ENCODE measurements at regions not wholly inside any gene's neighbourhood (a gene's known extent, or its start where the extent isn't known, plus 50 kb on each side); places are given as distances from the start of the nearest gene placed in this dataset.

GRCh38 chr14:98888927-98889835 lies 382.8 kb downstream of the BCL11B start:
- DNase-seq: no peak

GRCh38 chr14:98889836-98890185 lies 382.2 kb downstream of the BCL11B start:
- DNase-seq: no peak

DNA sequence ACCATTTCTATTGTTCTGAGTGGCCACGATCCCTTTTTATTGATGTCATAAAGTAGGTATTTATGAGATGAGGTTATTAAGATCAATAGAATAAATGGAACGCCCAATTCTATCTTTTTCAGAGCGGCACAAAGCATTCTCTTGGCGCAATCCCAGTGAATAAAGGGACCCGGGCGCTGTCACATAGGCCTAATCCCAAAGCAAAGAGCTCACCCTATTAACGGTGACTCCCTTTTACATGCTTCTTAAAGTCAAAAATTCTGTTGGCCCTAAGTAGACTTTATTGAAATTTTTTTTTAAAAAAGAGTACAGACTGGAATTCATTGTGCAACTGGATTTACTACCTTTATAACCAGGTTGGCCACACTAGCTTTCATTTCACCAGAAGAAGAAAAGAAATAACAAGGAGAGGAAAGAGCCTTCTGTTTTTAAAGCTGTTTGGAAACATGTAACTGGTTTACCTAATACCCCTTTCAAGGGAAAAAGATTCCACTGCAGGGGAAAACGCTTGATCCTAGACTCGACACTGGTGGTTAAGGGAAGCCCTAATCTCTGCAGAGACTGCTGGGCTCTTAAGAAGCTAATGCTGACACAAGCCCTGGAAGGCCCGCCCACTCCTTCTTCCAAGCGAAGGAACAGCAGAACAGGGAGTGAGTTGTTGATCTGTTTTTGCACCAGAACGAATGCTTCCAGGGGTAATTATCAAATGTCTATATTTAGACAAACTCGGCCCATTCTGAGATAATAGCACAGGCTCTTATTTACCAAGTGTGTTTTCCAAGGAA lies 381.2 kb downstream of the BCL11B start:
- DNase-seq: no peak

DNA sequence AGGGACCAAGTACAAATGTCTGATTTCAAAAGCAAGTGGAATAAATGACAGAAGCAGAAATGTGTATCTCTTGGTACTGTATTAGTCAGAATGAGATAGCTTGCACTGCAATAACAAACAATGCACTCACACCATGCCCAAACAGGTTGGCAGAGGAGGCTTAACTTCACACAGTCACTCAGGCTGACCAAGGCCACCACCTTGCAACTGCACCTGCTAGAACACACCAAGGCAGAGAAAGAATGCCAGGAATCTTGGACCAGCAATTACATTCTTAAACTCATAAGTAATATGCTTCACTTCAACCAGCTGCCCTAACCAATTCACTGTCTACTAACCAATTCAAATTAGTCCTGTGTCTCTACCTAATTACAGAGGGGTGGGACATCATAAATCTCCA lies 378.3 kb downstream of the BCL11B start:
- DNase-seq: no peak

DNA sequence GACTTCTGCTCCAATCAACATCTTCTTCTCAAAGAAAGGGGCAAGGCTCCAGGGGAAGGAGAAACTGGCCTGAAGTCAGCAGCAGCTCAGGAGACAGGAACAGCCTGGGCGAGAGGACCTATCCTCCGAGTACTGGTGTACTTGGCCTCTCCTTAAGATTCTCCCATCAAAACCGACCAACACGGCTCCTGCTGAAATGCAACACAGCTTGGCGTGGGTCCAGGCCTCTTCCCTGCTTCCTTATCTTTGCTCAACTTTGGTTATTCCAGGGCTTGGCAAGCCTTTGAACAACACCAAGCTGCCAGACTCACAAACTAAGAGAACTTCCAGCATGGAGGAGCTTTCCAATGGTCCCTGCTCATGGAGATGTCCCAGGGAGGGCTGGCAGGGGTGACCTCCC lies 377.4 kb downstream of the BCL11B start:
- DNase-seq: no peak

- no peak for DNase-seq
Observed at GRCh38 chr14:98896449-98896848, 375.5 kb downstream of the BCL11B start.

GRCh38 chr14:98897605-98898309 lies 374.2 kb downstream of the BCL11B start:
- no peak for DNase-seq

- no peak for DNase-seq
Observed at GRCh38 chr14:98899441-98899840, 372.6 kb downstream of the BCL11B start.

DNA sequence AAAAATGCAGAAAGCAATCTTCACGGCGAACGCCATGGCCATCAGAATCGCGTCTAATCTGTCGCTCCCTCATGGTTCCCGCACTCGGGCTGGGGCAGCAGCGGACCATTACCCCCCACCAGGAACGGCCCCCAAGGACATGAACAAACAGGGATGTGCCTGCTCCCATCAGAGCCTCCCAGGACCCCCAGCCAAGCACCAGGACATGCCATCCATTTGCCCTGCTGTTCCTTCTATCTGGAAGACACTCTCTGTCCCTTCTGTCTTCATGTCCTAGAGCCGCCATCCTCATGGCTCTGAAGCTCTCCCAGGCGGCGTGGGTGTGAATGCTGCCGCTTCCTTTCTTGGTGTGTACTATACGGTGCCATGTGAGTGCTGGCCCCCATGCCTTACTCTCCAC lies 371.8 kb downstream of the BCL11B start:
- no peak for DNase-seq

- DNase-seq: no peak
Observed at GRCh38 chr14:98900798-98901197, 371.2 kb downstream of the BCL11B start.

DNA sequence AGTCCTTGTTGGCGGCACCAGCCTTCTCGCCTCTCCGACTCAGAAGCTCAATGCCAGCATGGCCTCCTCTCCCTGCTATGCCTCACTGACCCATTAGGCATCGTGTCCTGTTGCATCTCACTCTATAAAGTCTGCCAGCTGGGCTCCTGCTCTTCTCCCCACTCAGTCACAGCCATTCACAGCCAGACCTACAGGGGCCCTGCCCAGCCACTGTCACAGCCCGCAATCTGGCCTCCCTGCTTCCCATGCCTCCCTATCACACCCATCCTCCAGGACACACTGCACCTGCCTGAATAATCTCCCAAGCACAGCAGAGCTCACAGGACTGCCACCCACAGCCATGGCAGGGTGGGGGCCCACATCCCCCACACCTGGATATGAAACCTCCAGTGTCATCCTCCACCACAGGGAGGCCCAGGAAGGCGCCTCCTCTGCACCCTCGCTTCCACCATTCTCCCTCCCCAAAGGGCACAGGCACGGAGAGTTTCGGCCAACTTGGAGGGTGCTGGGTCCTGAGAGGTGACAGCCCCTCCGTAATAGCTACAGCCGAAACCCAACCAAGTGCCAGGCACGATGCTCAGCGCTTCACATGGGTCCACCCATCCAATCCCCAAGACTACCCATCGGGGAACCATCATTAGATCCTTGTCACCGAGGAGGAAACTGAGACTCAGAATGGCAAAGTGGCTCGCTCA lies 370.3 kb downstream of the BCL11B start:
- DNase-seq: no peak

DNA sequence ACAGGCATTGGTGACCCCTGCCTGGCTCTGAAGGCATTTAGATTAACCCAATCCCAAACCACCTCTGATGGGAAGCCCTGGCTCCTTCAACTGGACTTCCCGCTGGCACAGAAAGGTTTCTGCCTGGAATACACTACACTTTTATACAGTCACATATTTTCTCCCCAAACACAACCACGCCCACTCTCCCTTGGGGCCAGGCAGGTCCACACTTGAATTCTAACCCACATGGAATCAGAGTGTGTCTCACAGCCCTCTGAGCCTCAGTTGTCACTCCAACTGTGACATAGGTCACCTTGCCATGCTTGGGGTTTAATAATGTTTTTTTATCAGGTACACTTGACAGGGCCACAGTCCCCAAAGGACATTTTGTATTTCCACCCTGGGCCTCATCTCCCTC lies 368.6 kb downstream of the BCL11B start:
- DNase-seq: no peak

DNA sequence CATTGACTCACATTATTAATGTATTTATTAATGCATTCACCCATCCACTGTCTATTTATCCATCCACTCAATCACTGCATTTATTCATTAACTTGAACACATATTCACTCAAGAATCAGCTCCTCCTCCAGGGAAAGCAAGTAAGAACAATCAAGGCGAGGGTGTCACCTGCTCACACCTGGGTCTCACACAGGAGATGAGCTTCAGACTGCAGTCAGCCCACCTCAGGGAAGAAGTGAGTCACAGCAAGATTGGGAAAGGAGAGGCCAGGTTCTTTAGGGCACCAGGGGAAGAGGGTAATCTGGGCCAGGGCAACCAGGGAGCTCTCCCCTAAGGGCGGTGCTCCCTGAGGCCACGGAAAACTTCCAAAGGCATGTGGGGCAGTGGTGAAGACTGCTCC lies 367.3 kb downstream of the BCL11B start:
- DNase-seq: no peak

DNA sequence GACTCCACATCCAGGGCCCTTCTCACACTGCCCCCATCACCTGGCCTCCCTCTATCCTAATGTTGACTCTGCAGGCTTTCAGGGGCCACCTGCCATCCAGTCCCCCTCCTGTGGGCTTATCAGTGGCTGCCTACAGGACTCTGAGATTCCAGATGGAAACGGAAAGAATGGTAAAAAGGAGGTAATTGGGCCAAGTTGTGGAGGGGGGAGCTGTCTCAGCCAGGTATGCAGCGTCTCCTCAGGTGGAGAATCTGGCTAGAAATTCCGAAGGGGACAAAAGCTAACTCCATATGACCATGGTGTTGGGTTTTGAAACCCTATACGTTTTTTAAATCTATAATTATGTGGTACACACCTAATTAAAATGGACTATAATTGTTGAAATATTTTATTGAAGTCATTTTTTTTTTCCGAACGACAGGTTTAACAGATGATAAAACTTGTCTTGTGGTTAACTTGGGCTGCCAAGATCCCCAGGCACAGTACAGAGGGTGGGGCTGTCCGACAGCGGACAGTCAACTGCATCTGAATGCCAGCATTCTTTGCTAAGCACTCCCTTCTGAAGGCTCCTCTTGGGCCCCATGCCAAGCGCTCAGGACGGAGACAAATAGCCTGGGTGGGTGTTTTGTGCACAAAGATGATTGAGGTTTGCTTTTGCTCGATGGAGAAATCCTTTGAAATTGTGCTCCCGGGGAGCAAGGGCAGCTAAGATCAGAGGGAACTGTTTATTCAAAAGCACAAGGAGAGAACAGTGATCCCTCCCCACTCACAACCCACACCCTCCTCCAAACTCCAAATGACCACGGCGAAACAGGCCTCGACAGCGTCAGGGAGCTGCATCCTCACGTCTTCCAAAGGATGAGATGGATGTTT lies 365.6 kb downstream of the BCL11B start:
- DNase-seq: no peak

DNA sequence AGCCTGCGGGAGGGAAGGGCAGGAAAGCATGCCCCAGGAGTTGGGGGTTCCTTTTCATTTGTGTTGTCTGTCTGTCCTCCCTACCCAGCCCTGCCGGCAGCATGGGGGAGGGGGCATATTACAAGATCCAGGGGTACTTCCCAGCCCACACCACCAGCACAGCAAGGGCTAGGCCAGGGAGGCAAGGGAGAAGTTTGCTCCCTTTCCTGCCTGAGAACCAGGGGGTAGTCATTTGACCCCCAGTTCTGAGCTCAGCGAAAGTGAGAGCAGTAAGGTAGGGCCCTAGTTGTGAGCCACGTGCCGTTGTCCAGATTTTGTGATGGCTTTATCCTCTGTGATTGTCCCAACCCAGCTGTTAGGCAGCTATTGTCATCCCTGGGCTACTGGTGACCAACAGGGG lies 364.7 kb downstream of the BCL11B start:
- no peak for DNase-seq

- no peak for DNase-seq
Observed at GRCh38 chr14:98908050-98908449, 363.9 kb downstream of the BCL11B start.

DNA sequence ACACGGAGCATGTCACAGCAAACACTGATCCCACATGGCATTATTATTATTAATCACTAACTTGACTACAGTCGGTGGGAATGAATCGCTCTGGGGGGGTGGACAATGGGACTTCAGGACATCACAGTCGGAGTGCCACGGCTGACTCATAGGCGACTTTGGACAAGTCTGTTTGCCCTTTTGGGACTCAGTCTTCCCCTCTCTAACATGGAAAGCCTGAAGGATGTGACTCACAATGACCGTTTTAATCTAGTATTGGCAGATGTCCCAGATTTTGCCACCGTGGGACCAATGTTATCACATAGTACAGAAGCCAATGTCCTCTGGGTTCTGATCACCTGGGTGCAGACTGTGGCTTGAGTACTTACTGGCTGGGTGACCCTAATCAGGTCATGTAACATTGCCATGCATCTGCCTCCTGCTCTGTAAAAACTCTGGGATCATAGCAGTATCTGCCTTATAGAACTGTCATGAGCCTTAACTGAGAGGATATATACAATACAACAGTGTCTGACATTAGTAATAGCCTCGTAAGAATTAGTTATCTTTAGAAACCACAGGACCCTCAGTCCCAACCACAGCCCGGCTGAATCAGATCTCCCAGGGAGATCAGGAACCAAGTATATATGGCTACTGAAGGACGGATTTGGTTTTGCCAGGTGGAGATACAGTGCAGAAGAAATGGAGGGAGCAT lies 362.6 kb downstream of the BCL11B start:
- no peak for DNase-seq

DNA sequence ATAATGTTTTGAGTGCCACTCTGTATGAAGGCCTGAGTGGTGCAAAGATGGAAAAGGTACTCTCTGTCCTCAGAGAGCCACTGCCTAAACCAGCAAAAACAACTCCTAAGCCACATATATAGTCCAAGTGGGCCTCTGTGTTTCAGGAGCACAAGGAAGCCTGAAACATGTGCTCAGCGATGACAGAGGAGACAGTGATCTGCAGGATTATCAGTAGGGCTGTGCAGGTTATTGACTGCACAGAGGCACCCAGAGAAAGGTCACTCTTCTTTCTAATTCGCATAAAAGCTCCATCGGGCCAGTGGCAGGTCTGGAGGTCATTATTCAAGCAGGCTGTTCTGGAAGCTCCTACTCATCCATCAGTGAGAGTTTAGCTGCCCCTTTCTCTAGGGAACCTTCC lies 361.9 kb downstream of the BCL11B start:
- DNase-seq: no peak

DNA sequence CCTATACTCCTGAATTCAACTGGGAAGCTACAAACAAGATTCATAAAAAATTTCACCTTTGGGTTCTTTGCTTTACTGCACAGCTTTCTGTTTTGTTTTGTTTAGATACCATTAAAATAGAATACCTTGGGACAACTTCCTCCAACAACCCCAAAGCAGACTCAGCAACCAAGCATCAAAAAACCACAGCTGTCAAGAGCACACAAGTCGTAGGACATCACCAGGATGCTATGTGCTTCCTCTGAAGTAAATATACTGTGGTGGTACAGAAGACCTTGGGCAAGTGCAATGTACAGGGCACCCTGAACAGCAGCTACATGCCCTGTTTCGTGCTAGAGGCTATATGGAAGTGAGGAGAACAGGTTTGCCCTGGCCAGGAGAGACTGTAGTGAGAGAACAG lies 359.3 kb downstream of the BCL11B start:
- no peak for DNase-seq

- no peak for DNase-seq
Observed at GRCh38 chr14:98913967-98914650, 357.9 kb downstream of the BCL11B start.

- DNase-seq: no peak
Observed at GRCh38 chr14:98914942-98915341, 357.1 kb downstream of the BCL11B start.
